Sigmoid colon (tissue), 6 donors: ENCODE measurements at regions not wholly inside any gene's neighbourhood (a gene's known extent, or its start where the extent isn't known, plus 50 kb on each side); places are given as distances from the start of the nearest gene placed in this dataset.

ENCODE experiments used
- DNase-seq: peaks from one replicate; pipeline ENCODE4 v3.0.0-alpha.2; 2019
- H3K27ac ChIP-seq, 4 donors: fragments of 200-600 bp; sonication (generic); one replicate each; pipeline ENCODE4 v1.5.1; 2016 to 2019; ENCODE audit warnings: mild to moderate bottlenecking in 1 of 4
- H3K27me3 ChIP-seq, 3 donors: fragments of 200-600 bp; sonication (generic); one replicate each; pipeline ENCODE4 v1.5.1; 2019; ENCODE audit warnings: mild to moderate bottlenecking in 1 of 3
- H3K36me3 ChIP-seq, 4 donors: fragments of 200-600 bp; sonication (generic); one replicate each; pipeline ENCODE4 v1.5.1; 2016 to 2019
- H3K4me1 ChIP-seq, 4 donors: fragments of 200-600 bp; sonication (generic); one replicate each; pipeline ENCODE4 v1.5.1; 2017 to 2019
- H3K4me3 ChIP-seq, 4 donors: fragments of 200-600 bp; sonication (generic); one replicate each; pipeline ENCODE4 v1.5.1; 2017 to 2019; ENCODE audit warnings: mild to moderate bottlenecking in 2 of 4, moderate library complexity in 1 of 4
- H3K9me3 ChIP-seq, 4 donors: fragments of 200-600 bp in 3 of 4; sonication (generic) in 3 of 4; one replicate each; pipeline versions ENCODE4 v1.5.1 to v1.6.1; 2013 to 2019
- CTCF ChIP-seq, 4 experiments: fragments of 450-650 bp in 3 of 4; fragments of 200-600 bp in 1 of 4; IDR thresholded peaks; one replicate each; pipeline ENCODE4 v1.5.1; 2016 to 2019; ENCODE audit warnings: antibody characterized with exemption in 4 of 4, mild to moderate bottlenecking in 3 of 4, moderate library complexity in 2 of 4
- EP300 ChIP-seq, 4 donors: sonication (generic); formaldehyde crosslinking; IDR thresholded peaks; one replicate each; pipeline ENCODE4 v1.6.1; 2017; ENCODE audit warnings: antibody characterized with exemption in 4 of 4
- POLR2A ChIP-seq, 2 donors: fragments of 450-650 bp; IDR thresholded peaks; one replicate each; pipeline ENCODE4 v1.6.1; 2016; ENCODE audit warnings: antibody characterized with exemption in 2 of 2, mild to moderate bottlenecking in 2 of 2, moderate library complexity in 2 of 2
- POLR2AphosphoS5 ChIP-seq, 4 donors: sonication (generic); formaldehyde crosslinking; IDR thresholded peaks; one replicate each; pipeline ENCODE4 v1.6.1; 2017; ENCODE audit warnings: antibody characterized with exemption in 4 of 4
- WGBS, 2 donors: extraction: QIAGEN DNeasy Blood & Tissue Kit; methylation state at CpG; one replicate each; pipeline ENCODE4 v1.1.7; 2013; 5-methylcytosine and 5-hydroxymethylcytosine counted together
- intact Hi-C: fragments of 100-400 bp; cut with DNase I; formaldehyde crosslinking; loops from one replicate; pipeline ENCODE4 v1.15.1; 2023
- donor health status: healthy with polysubstance abuse.
- donor health status: healthy.

- WGBS, 2 donors: 81 to 94% methylated on average over 2 of the region's 2 CpGs
- TF ChIP-seq POLR2AphosphoS5 (IDR thresholded peaks at IDR 0.05) (no peak), POLR2A (IDR thresholded peaks at IDR 0.05) (no peak), CTCF (IDR thresholded peaks at IDR 0.05) (no peak), EP300 (IDR thresholded peaks at IDR 0.05) (no peak)
These were observed 165.5 kb downstream of the KCTD15 start for GRCh38 chr19:33962161-33962560.

DNA sequence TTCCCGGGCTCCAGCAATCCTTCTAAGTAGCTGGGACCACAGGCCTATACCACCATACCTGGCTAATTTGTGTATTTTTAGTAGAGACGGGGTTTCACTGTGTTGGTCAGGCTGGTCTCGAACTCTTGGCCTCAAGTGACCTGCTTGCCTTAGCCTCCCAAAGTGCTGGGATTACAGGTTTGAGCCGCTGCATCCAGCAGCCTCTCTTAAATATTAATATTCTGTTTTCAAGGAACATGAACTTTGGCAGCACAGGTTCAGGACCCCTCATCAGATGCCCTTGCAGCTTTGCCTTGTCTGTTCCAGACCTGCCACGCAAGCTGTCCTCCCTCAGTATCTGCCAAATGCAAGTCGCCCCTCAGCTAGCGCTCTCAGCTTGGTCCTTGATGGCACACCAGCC, 166.8 kb downstream of the KCTD15 start:
- Histone ChIP-seq H3K4me1 (no peaks in the 10 kb centered on the region), H3K36me3 (no peaks in the 10 kb centered on the region), H3K27me3 (no peaks in the 10 kb centered on the region), H3K9me3 (peaks cover 0 to 6% (median 3%) of the 10 kb centered on the region in 4 donors), H3K4me3 (no peak overlapping the region), H3K27ac (no peak overlapping the region)
- DNase-seq: no peak
- intact Hi-C loops: no loop called here
- 90 to 94% methylated on average over 7 of the region's 7 CpGs for WGBS, 2 donors
- no peak for TF ChIP-seq POLR2A (IDR thresholded peaks at IDR 0.05)
- no peak for TF ChIP-seq POLR2AphosphoS5 (IDR thresholded peaks at IDR 0.05)
- TF ChIP-seq EP300 (IDR thresholded peaks at IDR 0.05): no peak

More at GRCh38 chr19:33962161-33962560, 165.5 kb downstream of the KCTD15 start:
- Histone ChIP-seq H3K27ac (no peak overlapping the region), H3K27me3 (no peaks in the 10 kb centered on the region), H3K4me1 (no peaks in the 10 kb centered on the region), H3K36me3 (no peaks in the 10 kb centered on the region), H3K4me3 (no peak overlapping the region), H3K9me3 (peaks cover 0 to 6% (median 3%) of the 10 kb centered on the region in 4 donors)
- DNase-seq: no peak
- intact Hi-C loops: no loop called here

- TF ChIP-seq POLR2A (IDR thresholded peaks at IDR 0.05): no peak
- no peak for TF ChIP-seq POLR2AphosphoS5 (IDR thresholded peaks at IDR 0.05)
- TF ChIP-seq CTCF (IDR thresholded peaks at IDR 0.05): no peak
- TF ChIP-seq EP300 (IDR thresholded peaks at IDR 0.05): no peak
- 24 to 52% methylated on average over 1 of the region's 1 CpG for WGBS, 2 donors
- Histone ChIP-seq H3K27ac (no peak overlapping the region), H3K27me3 (no peaks in the 10 kb centered on the region), H3K4me3 (no peak overlapping the region), H3K4me1 (no peaks in the 10 kb centered on the region), H3K36me3 (no peaks in the 10 kb centered on the region), H3K9me3 (peaks cover 2 to 11% (median 5%) of the 10 kb centered on the region in 4 donors)
- intact Hi-C loops: no loop called here
- DNase-seq: no peak
These were observed 174.4 kb downstream of the KCTD15 start for GRCh38 chr19:33971073-33971472.

DNA sequence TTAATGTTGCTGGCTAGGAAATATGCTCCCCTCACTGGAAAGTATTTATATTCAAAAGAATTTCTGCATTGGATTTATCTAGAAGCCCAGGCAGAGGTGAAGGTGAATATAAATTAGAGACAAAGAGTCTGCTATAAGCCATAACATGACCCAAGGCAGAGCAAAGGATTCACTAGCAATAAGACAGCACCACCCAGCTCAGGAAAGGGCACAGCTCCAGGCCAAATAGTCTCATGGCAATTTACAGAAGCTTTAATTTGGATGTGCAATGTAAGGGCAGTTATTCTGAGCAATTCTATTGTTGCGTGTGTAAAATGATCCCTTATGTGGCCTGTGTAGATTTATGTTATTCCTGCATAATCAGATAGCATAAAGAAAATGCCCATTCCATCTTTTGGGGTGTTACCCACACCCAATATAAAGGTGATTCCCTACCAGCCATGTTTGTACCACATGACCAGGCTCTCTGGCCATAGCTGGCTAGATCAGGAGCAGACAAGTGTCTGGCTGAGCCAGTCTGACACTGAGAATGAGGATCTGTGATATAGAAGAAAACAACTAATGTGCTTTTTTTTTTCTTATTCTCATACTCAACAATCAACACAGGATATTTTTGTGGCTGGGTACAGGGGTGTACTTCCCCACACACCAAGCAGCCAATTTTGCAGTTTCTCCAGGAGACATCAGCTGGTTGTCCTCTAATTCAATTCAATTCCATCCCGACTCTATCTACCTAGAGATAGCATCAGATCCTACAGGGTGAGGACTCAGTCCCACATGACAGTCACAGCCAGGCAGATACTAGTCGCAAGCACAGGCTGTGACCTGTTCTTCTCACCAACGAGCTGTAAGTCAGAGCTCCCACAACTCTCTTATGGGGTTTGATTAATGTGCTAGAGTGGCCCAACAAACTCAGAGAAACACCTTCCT, 181.4 kb downstream of the KCTD15 start:
- Histone ChIP-seq H3K27me3 (peaks cover 0 to 6% (median 0%) of the 10 kb centered on the region in 3 donors), H3K4me1 (no peaks in the 10 kb centered on the region), H3K4me3 (no peak overlapping the region), H3K36me3 (no peaks in the 10 kb centered on the region), H3K9me3 (no peaks in the 10 kb centered on the region), H3K27ac (no peak overlapping the region)
- intact Hi-C loops: no loop called here
- TF ChIP-seq POLR2AphosphoS5 (IDR thresholded peaks at IDR 0.05): no peak
- no peak for TF ChIP-seq CTCF (IDR thresholded peaks at IDR 0.05)
- TF ChIP-seq POLR2A (IDR thresholded peaks at IDR 0.05): no peak
- no peak for TF ChIP-seq EP300 (IDR thresholded peaks at IDR 0.05)
- 78 to 79% methylated on average over 4 of the region's 4 CpGs for WGBS, 2 donors
- no peak for DNase-seq

- H3K36me3 ChIP-seq: no peaks in the 10 kb centered on the region
- intact Hi-C loops: no loop called here
- H3K27me3 ChIP-seq: peaks cover 0 to 6% (median 0%) of the 10 kb centered on the region in 3 donors
- TF ChIP-seq POLR2A (IDR thresholded peaks at IDR 0.05): no peak
- no peak for TF ChIP-seq EP300 (IDR thresholded peaks at IDR 0.05)
- no peak for DNase-seq
- H3K9me3 ChIP-seq: peaks cover 0 to 3% (median 0%) of the 10 kb centered on the region in 4 donors
- H3K27ac ChIP-seq: no peak overlapping the region
- H3K4me1 ChIP-seq: no peaks in the 10 kb centered on the region
- no peak overlapping the region for H3K4me3 ChIP-seq
These were observed 186.0 kb downstream of the KCTD15 start for GRCh38 chr19:33982706-33983105.
